Activated T-cell treated with anti-CD3 and anti-CD28 coated beads, Interleukin-2, amount 50 U/mL, for 24 hours (primary cell): ENCODE measurements at regions not wholly inside any gene's neighbourhood (a gene's known extent, or its start where the extent isn't known, plus 50 kb on each side); places are given as distances from the start of the nearest gene placed in this dataset.
"Not testable (repeated sequence)": the region's sequence is repeated elsewhere in the genome, so short reads cannot be mapped to it uniquely, and the experiment has no call there.

Experiments
- DNase-seq: peaks from one replicate; pipeline ENCODE4 v3.0.0-alpha.2; 2020
- H3K27ac Mint-ChIP-seq: 2 replicates; pipeline ENCODE4 v1.8.0; 2020; ENCODE audit warnings: mild to moderate bottlenecking, mixed read lengths
- H3K27me3 Mint-ChIP-seq: 2 replicates; pipeline ENCODE4 v1.8.0; 2020; ENCODE audit warnings: mixed read lengths
- H3K36me3 Mint-ChIP-seq: 2 replicates; pipeline ENCODE4 v1.8.0; 2020; ENCODE audit warnings: low read depth, mixed read lengths
- H3K4me1 Mint-ChIP-seq: 2 replicates; pipeline ENCODE4 v1.8.0; 2020; ENCODE audit warnings: low read depth, mixed read lengths
- H3K4me3 Mint-ChIP-seq: 2 replicates; pipeline ENCODE4 v1.8.0; 2020; ENCODE audit warnings: mild to moderate bottlenecking, moderate library complexity, mixed read lengths
- H3K9me3 Mint-ChIP-seq: 2 replicates; pipeline ENCODE4 v1.8.0; 2020; ENCODE audit warnings: mixed read lengths

- DNase-seq, result no peak
- H3K36me3 Mint-ChIP-seq, result no peaks in the 10 kb centered on the region
- H3K4me1 Mint-ChIP-seq, result no peaks in the 10 kb centered on the region
- H3K4me3 Mint-ChIP-seq, result no peak overlapping the region
- no peaks in the 10 kb centered on the region for H3K9me3 Mint-ChIP-seq
- peaks cover 4% of the 10 kb centered on the region for H3K27me3 Mint-ChIP-seq
- no peak overlapping the region for H3K27ac Mint-ChIP-seq
Measured at GRCh38 chr15:23857028-23857641, 170.0 kb upstream of the NDN start.

DNA sequence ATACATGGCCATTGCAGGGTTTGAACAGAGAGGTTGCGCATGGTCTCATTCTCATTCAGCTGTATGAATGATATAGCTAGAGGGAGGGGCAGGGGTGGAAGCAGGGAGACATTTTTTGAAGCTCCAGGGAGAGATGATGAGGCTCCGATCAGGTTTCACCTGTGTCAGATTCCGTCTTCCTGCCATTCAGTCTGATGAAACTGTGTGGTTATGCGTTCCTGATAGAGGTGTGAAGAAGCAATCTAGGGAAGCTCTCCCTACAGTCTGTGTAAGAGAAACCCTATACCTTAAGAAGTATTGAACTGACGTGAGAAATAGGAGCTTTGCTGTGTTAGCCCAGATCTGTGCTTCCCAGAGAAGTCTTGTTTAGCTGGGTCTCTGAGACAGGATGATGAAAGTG is 171.9 kb upstream of the NDN start:
- Mint-ChIP-seq H3K27me3 (peaks cover 4% of the 10 kb centered on the region), H3K27ac (no peak overlapping the region), H3K9me3 (no peaks in the 10 kb centered on the region), H3K4me3 (no peak overlapping the region), H3K36me3 (no peaks in the 10 kb centered on the region), H3K4me1 (no peaks in the 10 kb centered on the region)
- DNase-seq, result no peak

DNA sequence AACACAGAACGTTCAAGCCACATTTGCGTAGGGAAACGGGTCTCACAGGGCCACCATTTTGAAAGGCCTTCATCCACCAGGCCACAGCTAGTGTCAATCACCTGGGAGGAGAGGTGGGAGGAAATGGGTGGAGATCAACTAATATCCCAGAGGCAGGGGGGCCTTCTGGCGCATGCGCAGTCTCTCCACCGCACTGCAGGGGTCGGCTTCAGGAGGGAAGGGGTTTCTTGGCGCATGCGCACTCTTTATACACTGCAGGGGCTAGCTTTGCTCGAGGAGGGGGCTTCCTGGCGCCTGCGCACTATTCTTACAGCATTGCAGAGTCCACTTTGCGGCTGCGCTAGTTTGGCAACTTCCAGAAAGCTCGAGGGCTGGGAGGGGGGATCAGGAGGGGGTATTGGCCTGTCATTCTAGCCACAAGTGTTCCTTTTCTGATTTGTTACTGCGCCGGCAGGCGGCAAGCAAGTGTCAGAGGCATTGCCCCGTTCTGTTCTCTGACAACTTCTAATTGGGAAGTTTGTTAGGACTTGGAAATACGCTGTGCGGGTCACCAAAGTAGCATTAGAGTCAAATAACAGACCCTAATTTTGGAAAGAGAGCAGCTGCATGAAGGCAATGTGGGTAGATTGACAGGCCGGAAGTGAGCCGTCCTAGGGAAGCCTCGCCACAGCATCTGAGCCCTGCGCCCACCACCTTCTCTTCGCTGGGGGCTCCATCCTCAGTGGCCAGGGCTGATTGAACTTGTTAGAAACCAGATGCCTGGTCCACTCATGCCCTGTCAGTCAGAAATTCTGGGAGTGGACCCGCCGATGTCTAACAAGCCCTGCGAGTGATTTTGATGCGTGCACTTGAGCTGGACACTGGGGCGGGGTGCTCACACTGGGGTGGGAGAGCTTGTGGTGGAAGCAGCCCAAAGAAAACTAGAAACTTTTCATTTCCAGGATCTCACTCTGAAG is 173.5 kb upstream of the NDN start:
- Mint-ChIP-seq H3K27ac (no peak overlapping the region), H3K4me3 (no peak overlapping the region)

GRCh38 chr15:23866832-23867231 is 179.7 kb upstream of the NDN start:
- no peak overlapping the region for H3K27ac Mint-ChIP-seq
- H3K4me3 Mint-ChIP-seq, result no peak overlapping the region
- H3K4me1 Mint-ChIP-seq, result no peaks in the 10 kb centered on the region
- peaks cover 2% of the 10 kb centered on the region for H3K9me3 Mint-ChIP-seq
- no peak for DNase-seq
- H3K36me3 Mint-ChIP-seq, result no peaks in the 10 kb centered on the region
- peaks cover 10% of the 10 kb centered on the region for H3K27me3 Mint-ChIP-seq

More for the DNA sequence above, 173.5 kb upstream of the NDN start:
- Mint-ChIP-seq H3K27me3 (peaks cover 4% of the 10 kb centered on the region), H3K9me3 (no peaks in the 10 kb centered on the region), H3K36me3 (no peaks in the 10 kb centered on the region), H3K4me1 (no peaks in the 10 kb centered on the region)
- DNase-seq, result no peak

GRCh38 chr15:23869396-23869795 is 182.3 kb upstream of the NDN start:
- DNase-seq, result no peak
- H3K9me3 Mint-ChIP-seq, result peaks cover 2% of the 10 kb centered on the region
- no peaks in the 10 kb centered on the region for H3K36me3 Mint-ChIP-seq
- no peak overlapping the region for H3K27ac Mint-ChIP-seq
- H3K4me3 Mint-ChIP-seq, result no peak overlapping the region
- H3K27me3 Mint-ChIP-seq, result peaks cover 10% of the 10 kb centered on the region
- H3K4me1 Mint-ChIP-seq, result no peaks in the 10 kb centered on the region

GRCh38 chr15:23873613-23874012 is 186.5 kb upstream of the NDN start:
- H3K27me3 Mint-ChIP-seq, result peaks cover 10% of the 10 kb centered on the region
- H3K27ac Mint-ChIP-seq, H3K36me3 Mint-ChIP-seq, H3K4me1 Mint-ChIP-seq, H3K9me3 Mint-ChIP-seq, DNase-seq, H3K4me3 Mint-ChIP-seq: not testable (repeated sequence)

- Mint-ChIP-seq H3K27me3 (no peaks in the 10 kb centered on the region), H3K36me3 (no peaks in the 10 kb centered on the region), H3K4me3 (no peak overlapping the region), H3K4me1 (no peaks in the 10 kb centered on the region), H3K27ac (no peak overlapping the region), H3K9me3 (peaks cover 4% of the 10 kb centered on the region)
- peak; percentile 31 for DNase-seq
Measured at GRCh38 chr15:23877502-23878412, 190.7 kb upstream of the NDN start.

- H3K36me3 Mint-ChIP-seq, result no peaks in the 10 kb centered on the region
- peaks cover 16% of the 10 kb centered on the region for H3K9me3 Mint-ChIP-seq
- H3K27ac Mint-ChIP-seq, result no peak overlapping the region
- no peaks in the 10 kb centered on the region for H3K27me3 Mint-ChIP-seq
- no peak overlapping the region for H3K4me3 Mint-ChIP-seq
- DNase-seq, result no peak
- no peaks in the 10 kb centered on the region for H3K4me1 Mint-ChIP-seq
Measured at GRCh38 chr15:23881291-23881690, 194.2 kb upstream of the NDN start.

DNA sequence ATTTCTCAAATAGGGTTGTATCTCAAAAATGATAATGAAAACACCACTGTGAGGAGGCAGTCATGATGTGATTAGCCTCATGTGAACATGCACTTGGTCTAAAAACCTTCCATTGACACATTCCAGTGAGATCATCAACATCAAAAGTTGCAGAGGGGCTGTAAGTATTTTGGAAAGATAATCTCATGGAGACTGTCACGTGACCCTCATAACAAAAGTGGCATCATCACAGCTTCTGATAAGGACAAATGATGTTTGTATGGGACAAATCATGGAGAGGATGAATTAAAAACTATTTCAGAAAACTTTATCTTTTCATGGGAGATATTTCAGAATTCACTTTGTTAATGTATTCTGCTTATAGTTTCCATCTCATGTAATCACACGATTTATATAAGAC is 203.1 kb upstream of the NDN start:
- no peaks in the 10 kb centered on the region for H3K36me3 Mint-ChIP-seq
- H3K4me3 Mint-ChIP-seq, result no peak overlapping the region
- DNase-seq, result no peak

GRCh38 chr15:23897091-23897490 is 210.0 kb upstream of the NDN start:
- H3K36me3 Mint-ChIP-seq, result no peaks in the 10 kb centered on the region
- H3K27ac Mint-ChIP-seq, result no peak overlapping the region
- DNase-seq, result no peak
- H3K4me3 Mint-ChIP-seq, result no peak overlapping the region
- H3K4me1 Mint-ChIP-seq, result no peaks in the 10 kb centered on the region
- H3K27me3 Mint-ChIP-seq, result no peaks in the 10 kb centered on the region
- peaks cover 28% of the 10 kb centered on the region for H3K9me3 Mint-ChIP-seq

More for the DNA sequence above, 203.1 kb upstream of the NDN start:
- Mint-ChIP-seq H3K4me1 (no peaks in the 10 kb centered on the region), H3K27me3 (no peaks in the 10 kb centered on the region), H3K9me3 (peaks cover 27% of the 10 kb centered on the region), H3K27ac (no peak overlapping the region)

DNA sequence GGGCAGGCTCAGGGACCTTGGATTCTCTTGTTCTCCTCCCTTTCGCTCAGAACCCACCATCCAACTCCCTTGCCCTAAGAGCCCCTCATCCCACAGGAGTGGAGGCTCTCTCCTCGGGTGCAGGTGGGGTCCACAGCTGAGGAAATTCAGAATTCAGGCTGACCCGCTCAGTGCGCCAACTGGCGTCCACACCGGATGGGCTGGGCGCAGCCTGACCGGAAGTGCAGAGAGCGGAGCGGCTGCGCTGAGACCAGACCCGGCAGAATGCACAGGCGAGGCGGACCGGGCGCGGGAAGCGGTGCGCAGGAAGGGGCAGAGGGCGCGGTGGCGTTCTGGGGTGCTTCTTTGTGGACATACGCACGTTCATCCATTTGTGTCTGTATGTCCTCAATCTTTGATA is 210.4 kb upstream of the NDN start:
- Mint-ChIP-seq H3K9me3 (peaks cover 28% of the 10 kb centered on the region), H3K27me3 (no peaks in the 10 kb centered on the region), H3K4me3 (no peak overlapping the region), H3K36me3 (no peaks in the 10 kb centered on the region), H3K27ac (no peak overlapping the region), H3K4me1 (no peaks in the 10 kb centered on the region)
- DNase-seq, result no peak

DNA sequence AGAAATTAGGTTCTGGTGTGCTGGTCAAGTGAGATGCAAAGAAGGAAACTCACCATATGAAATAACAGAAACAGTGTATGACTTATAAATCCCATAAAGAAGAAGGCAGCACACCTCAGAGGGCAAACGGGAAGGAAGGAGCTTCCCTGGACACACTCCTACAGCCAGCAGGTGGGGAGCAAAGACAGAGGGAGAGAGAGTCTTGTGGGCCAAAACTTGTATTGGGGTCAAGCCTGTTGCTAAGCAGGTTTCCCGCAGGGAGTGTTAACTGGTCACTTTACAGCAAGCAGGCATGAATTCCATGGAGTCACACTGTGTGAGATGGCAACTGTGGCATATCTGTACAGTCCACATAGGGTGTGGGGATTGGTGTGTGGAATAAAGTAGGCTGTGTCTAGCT is 222.9 kb upstream of the NDN start:
- Mint-ChIP-seq H3K4me3 (no peak overlapping the region), H3K4me1 (no peaks in the 10 kb centered on the region), H3K27ac (no peak overlapping the region), H3K27me3 (no peaks in the 10 kb centered on the region), H3K9me3 (peaks cover under 1% of the 10 kb centered on the region), H3K36me3 (no peaks in the 10 kb centered on the region)
- no peak for DNase-seq

DNA sequence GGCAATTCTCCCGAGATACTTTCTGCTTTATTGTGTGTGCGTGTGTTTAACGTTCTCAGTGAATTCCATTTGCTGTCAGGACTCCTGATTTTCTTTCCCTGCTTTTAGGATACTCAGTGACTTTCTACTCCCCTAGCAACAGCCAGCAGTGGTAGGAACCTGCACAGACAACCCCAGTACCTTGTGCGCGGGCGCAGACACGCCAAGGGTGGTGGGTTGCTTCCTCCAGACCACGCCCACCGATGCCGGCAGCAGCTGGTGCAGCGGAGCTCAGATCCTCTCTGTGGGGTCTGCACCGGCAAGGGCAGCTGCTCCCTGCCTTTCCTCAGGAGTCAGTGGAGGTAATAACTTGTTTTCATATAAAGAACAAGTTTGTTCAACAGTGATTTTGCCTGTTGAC is 225.1 kb upstream of the NDN start:
- no peaks in the 10 kb centered on the region for H3K4me1 Mint-ChIP-seq
- H3K36me3 Mint-ChIP-seq, result no peaks in the 10 kb centered on the region
- H3K27ac Mint-ChIP-seq, result no peak overlapping the region
- no peak overlapping the region for H3K4me3 Mint-ChIP-seq
- H3K27me3 Mint-ChIP-seq, result no peaks in the 10 kb centered on the region
- no peak for DNase-seq
- peaks cover 3% of the 10 kb centered on the region for H3K9me3 Mint-ChIP-seq

DNA sequence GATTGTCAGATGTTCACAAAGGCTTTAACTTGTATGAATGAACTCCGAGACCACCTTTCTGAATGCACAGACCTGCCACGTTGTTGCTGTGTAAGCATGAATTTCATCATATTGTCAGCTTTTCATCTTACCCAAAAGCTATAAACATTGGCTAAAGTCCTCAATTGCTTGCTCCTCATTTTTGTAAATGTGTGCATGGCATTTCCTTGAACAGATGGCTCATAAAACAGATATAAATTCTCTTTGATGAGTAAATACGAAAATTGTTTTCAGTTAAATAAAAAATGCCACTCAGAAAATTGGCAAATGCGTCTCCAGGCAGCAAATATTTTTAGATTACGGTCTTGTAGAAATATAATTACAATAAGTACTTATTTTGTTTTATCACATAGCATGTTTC is 226.0 kb upstream of the NDN start:
- Mint-ChIP-seq H3K4me1 (no peaks in the 10 kb centered on the region), H3K4me3 (no peak overlapping the region), H3K27me3 (no peaks in the 10 kb centered on the region), H3K27ac (no peak overlapping the region), H3K9me3 (peaks cover 3% of the 10 kb centered on the region), H3K36me3 (no peaks in the 10 kb centered on the region)
- DNase-seq, result no peak
